SK-N-SH (cell line): ENCODE measurements at regions not wholly inside any gene's neighbourhood (a gene's known extent, or its start where the extent isn't known, plus 50 kb on each side); places are given as distances from the start of the nearest gene placed in this dataset.

ENCODE experiments used
- CTCF ChIA-PET: fragments of 300-600, 350-600 bp; formaldehyde crosslinking; extraction: SDS; loops from one replicate; lab custom pipeline; 2021; lab: Yijun Ruan, JAX
- POLR2A ChIA-PET: fragments of 350-600 bp; sonication (Branson Sonifier 250); formaldehyde crosslinking; extraction: SDS; loops from one replicate; lab custom pipeline; 2020; ENCODE audit warnings: antibody characterized with exemption, inconsistent platforms; lab: Yijun Ruan, JAX
- DNase-seq: peaks from one replicate; pipeline ENCODE4 v3.0.0; 2012
- H2AFZ ChIP-seq: fragments of 200-600 bp; sonication (generic); 2 replicates; pipeline ENCODE4 v1.8.1; 2016; ENCODE audit warnings: antibody characterized with exemption, mild to moderate bottlenecking, low read depth
- H3F3A ChIP-seq: fragments of 200-600 bp; sonication (generic); replicated peaks from 2 replicates; pipeline ENCODE3; 2016; ENCODE audit warnings: antibody characterized with exemption, mild to moderate bottlenecking; ENCODE audit not compliant: insufficient read depth
- H3K27ac ChIP-seq, 2 experiments: fragments of 200-500 bp in 1 of 2; fragments of 200-600 bp in 1 of 2; sonication (Bioruptor generic) in 1 of 2; sonication (generic), shearing (Covaris generic) in 1 of 2; 2 replicates each; pipeline versions ENCODE4 v1.5.1 to v1.6.1; 2014 to 2016; ENCODE audit warnings: low read depth in 2 of 2, inconsistent platforms in 1 of 2, low read length in 1 of 2, mild to moderate bottlenecking in 1 of 2, mixed read lengths in 1 of 2
- H3K27me3 ChIP-seq: fragments of 200-600 bp; sonication (generic), shearing (Covaris generic); 2 replicates; pipeline ENCODE4 v1.6.1; 2016; ENCODE audit warnings: mixed run types; ENCODE audit not compliant: insufficient read depth
- H3K36me3 ChIP-seq, 2 experiments: fragments of 200-500 bp in 1 of 2; fragments of 200-600 bp in 1 of 2; sonication (Bioruptor generic) in 1 of 2; sonication (generic) in 1 of 2; replicated peaks in 1 of 2; 2 replicates each; pipeline versions ENCODE3 to v1.5.1; 2014 to 2016; ENCODE audit warnings: low read length in 1 of 2, mild to moderate bottlenecking in 1 of 2; ENCODE audit not compliant: insufficient read depth in 2 of 2, control insufficient read depth in 1 of 2
- H3K4me1 ChIP-seq, 2 experiments: fragments of 200-500 bp in 1 of 2; fragments of 200-600 bp in 1 of 2; sonication (Bioruptor generic) in 1 of 2; sonication (generic), shearing (Covaris generic) in 1 of 2; 2 replicates each; pipeline versions ENCODE4 v1.5.1 to v1.6.1; 2014 to 2016; ENCODE audit warnings: low read depth in 1 of 2, low read length in 1 of 2, mixed run types in 1 of 2; ENCODE audit not compliant: insufficient read depth in 2 of 2, control insufficient read depth in 1 of 2
- H3K4me2 ChIP-seq: fragments of 200-600 bp; sonication (generic), shearing (Covaris generic); 2 replicates; pipeline ENCODE4 v1.6.1; 2017; ENCODE audit warnings: mixed run types
- H3K4me3 ChIP-seq, 2 experiments: fragments of 200-500 bp in 1 of 2; fragments of 200-600 bp in 1 of 2; sonication (Bioruptor generic) in 1 of 2; sonication (generic), shearing (Covaris generic) in 1 of 2; 2 replicates each; pipeline versions ENCODE4 v1.5.1 to v1.8.1; 2014 to 2016; ENCODE audit warnings: low read depth in 2 of 2, inconsistent platforms in 1 of 2, low read length in 1 of 2, mild to moderate bottlenecking in 1 of 2, mixed read lengths in 1 of 2, moderate library complexity in 1 of 2
- H3K79me2 ChIP-seq: fragments of 200-600 bp; sonication (generic); 2 replicates; pipeline ENCODE4 v1.8.1; 2017; ENCODE audit warnings: mild to moderate bottlenecking; ENCODE audit not compliant: insufficient read depth
- H3K9ac ChIP-seq: fragments of 200-600 bp; sonication (generic); 2 replicates; pipeline ENCODE4 v1.6.1; 2017; ENCODE audit warnings: mixed run types
- H3K9me2 ChIP-seq: fragments of 200-600 bp; sonication (generic); 2 replicates; pipeline ENCODE4 v1.6.1; 2017; ENCODE audit warnings: mixed run types
- H3K9me3 ChIP-seq: fragments of 200-600 bp; sonication (generic); 2 replicates; pipeline ENCODE4 v1.6.1; 2017; ENCODE audit warnings: mixed run types, mild to moderate bottlenecking, moderate library complexity
- H4K20me1 ChIP-seq: fragments of 200-600 bp; sonication (generic); 2 replicates; pipeline ENCODE4 v1.6.1; 2017; ENCODE audit warnings: mild to moderate bottlenecking, mixed run types; ENCODE audit not compliant: insufficient read depth
- EZH2phosphoT487 ChIP-seq: fragments of 200-600 bp; sonication (generic); IDR thresholded peaks from 2 replicates; pipeline ENCODE4 v1.6.1; 2017; ENCODE audit warnings: low read depth, mixed run types, mild to moderate bottlenecking, antibody characterized with exemption, moderate library complexity, borderline replicate concordance
- FOXJ3 ChIP-seq: sonication (generic); formaldehyde crosslinking; IDR thresholded peaks from 2 replicates; pipeline ENCODE4 v1.5.1; 2020; ENCODE audit warnings: mild to moderate bottlenecking, missing genetic modification reagents
- FOXM1 ChIP-seq: IDR thresholded peaks from 2 replicates; pipeline ENCODE4 v1.4.0; 2012; ENCODE audit warnings: low read depth, mild to moderate bottlenecking
- GABPA ChIP-seq: IDR thresholded peaks from 2 replicates; pipeline ENCODE4 v1.4.0; 2012; ENCODE audit warnings: low read depth, mild to moderate bottlenecking
- GATA2 ChIP-seq: sonication (generic); formaldehyde crosslinking; IDR thresholded peaks from 2 replicates; pipeline ENCODE4 v1.5.0; 2020; ENCODE audit warnings: mild to moderate bottlenecking, missing genetic modification reagents
- JUND ChIP-seq: IDR thresholded peaks from 2 replicates; pipeline ENCODE4 v1.4.0; 2012
- MXI1 ChIP-seq: IDR thresholded peaks from 2 replicates; pipeline ENCODE4 v1.6.1; 2012; ENCODE audit warnings: mild to moderate bottlenecking, low read depth, low read length, improper control_type of control experiment
- NFIC ChIP-seq: IDR thresholded peaks from 2 replicates; pipeline ENCODE4 v1.4.0; 2012; ENCODE audit warnings: borderline replicate concordance
- POLR2AphosphoS5 ChIP-seq: IDR thresholded peaks from 2 replicates; pipeline ENCODE4 v1.6.1; 2012; ENCODE audit warnings: low read depth, low read length
- TAF1 ChIP-seq: IDR thresholded peaks from 2 replicates; pipeline ENCODE4 v1.6.1; 2012; ENCODE audit warnings: low read depth, mild to moderate bottlenecking, low read length, moderate library complexity, borderline replicate concordance
- USF1 ChIP-seq: IDR thresholded peaks from 2 replicates; pipeline ENCODE4 v1.4.0; 2012; ENCODE audit warnings: low read depth, borderline replicate concordance
- ZBTB33 ChIP-seq: IDR thresholded peaks from 2 replicates; pipeline ENCODE4 v1.4.0; 2012; ENCODE audit warnings: low read depth, borderline replicate concordance
- WGBS: methylation state at CpG from one replicate; pipeline ENCODE4 v1.1.6; 2017; ENCODE audit warnings: low lambda C conversion rate; 5-methylcytosine and 5-hydroxymethylcytosine counted together
- TF ChIP-seq, protein P1 (sequence below): fragments of 200-600 bp; sonication (generic); IDR thresholded peaks from 2 replicates; pipeline ENCODE4 v1.6.1; 2017; ENCODE audit warnings: antibody characterized with exemption, mild to moderate bottlenecking, moderate library complexity
- TF ChIP-seq, protein P2 (sequence below): IDR thresholded peaks from 2 replicates; pipeline ENCODE4 v1.4.0; 2012; ENCODE audit warnings: low read depth

DNA sequence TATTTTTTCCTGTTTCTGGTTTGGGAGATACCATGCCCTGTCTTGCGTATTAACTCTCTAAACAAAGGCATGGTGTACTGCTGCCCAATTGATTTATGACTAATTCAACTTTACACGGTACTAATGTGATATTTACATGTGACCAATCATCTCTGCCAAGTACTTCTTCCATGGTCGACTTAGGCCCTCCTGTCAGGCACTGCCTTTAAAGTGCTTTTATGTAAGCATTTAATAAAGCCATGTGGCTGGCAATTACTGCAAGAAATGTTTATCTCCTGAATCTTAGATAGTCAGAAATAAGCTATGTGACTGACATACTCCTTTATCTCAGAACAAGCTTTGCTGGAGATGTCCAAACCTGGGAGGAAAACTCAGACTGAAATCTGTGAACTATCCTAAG lies 323.4 kb downstream of the BTBD3 start:
- no peak overlapping the region for H3K27ac ChIP-seq
- H3K36me3 ChIP-seq, result no peaks in the 10 kb centered on the region
- no peaks in the 10 kb centered on the region for H3K27me3 ChIP-seq
- ChIA-PET CTCF (no interaction called here), POLR2A (no interaction called here)
- no peaks in the 10 kb centered on the region for H3F3A ChIP-seq
- no peak overlapping the region for H3K9ac ChIP-seq
- H3K9me2 ChIP-seq, result no peaks in the 10 kb centered on the region
- no peak overlapping the region for H3K4me3 ChIP-seq
- H3K79me2 ChIP-seq, result no peaks in the 10 kb centered on the region
- peaks cover 0 to 2% of the 10 kb centered on the region in 2 experiments; a peak in 2 of 4 replicates for H3K4me1 ChIP-seq
- DNase-seq, result no peak
- no peak overlapping the region for H3K4me2 ChIP-seq
- 10% methylated on average over 3 of the region's 3 CpGs for WGBS
- TF ChIP-seq TAF1 (no peak), GATA2 (CRISPR knock-in tag) (0 out of 2 replicates have a peak, but pooled peaks have one; percentile 27)
- H3K9me3 ChIP-seq, result 0 out of 2 replicates have a peak, but pooled peaks cover 3% of the 10 kb centered on the region
- no peak overlapping the region for H2AFZ ChIP-seq
- H4K20me1 ChIP-seq, result no peaks in the 10 kb centered on the region

- no peaks in the 10 kb centered on the region for H3F3A ChIP-seq
- no peaks in the 10 kb centered on the region for H3K27me3 ChIP-seq
- CTCF ChIA-PET, result interaction anchor here (1.4 kb wide), 1 partner anchor 12 kb away, joined by 4 read pairs; no protein-coding TSS in a partner anchor
- no peak for DNase-seq
- no peaks in the 10 kb centered on the region for H3K9me3 ChIP-seq
- 44% methylated on average over 5 of the region's 5 CpGs for WGBS
- POLR2A ChIA-PET, result no interaction called here
- no peaks in the 10 kb centered on the region for H3K9me2 ChIP-seq
- no peak overlapping the region for H3K9ac ChIP-seq
- no peaks in the 10 kb centered on the region for H3K36me3 ChIP-seq
- peaks cover 0 to 2% of the 10 kb centered on the region in 2 experiments; a peak in 1 of 4 replicates for H3K4me1 ChIP-seq
- no peaks in the 10 kb centered on the region for H3K79me2 ChIP-seq
- no peaks in the 10 kb centered on the region for H4K20me1 ChIP-seq
- H3K4me2 ChIP-seq, result no peak overlapping the region
- no peak overlapping the region for H3K4me3 ChIP-seq
- TF ChIP-seq POLR2AphosphoS5 (no peak), EZH2phosphoT487 (no peak), JUND (no peak), GABPA (no peak), FOXJ3 (CRISPR knock-in tag) (no peak), FOXM1 (no peak), USF1 (no peak), ZBTB33 (no peak), NFIC (no peak), MXI1 (no peak)
- TF ChIP-seq, protein P1, sequence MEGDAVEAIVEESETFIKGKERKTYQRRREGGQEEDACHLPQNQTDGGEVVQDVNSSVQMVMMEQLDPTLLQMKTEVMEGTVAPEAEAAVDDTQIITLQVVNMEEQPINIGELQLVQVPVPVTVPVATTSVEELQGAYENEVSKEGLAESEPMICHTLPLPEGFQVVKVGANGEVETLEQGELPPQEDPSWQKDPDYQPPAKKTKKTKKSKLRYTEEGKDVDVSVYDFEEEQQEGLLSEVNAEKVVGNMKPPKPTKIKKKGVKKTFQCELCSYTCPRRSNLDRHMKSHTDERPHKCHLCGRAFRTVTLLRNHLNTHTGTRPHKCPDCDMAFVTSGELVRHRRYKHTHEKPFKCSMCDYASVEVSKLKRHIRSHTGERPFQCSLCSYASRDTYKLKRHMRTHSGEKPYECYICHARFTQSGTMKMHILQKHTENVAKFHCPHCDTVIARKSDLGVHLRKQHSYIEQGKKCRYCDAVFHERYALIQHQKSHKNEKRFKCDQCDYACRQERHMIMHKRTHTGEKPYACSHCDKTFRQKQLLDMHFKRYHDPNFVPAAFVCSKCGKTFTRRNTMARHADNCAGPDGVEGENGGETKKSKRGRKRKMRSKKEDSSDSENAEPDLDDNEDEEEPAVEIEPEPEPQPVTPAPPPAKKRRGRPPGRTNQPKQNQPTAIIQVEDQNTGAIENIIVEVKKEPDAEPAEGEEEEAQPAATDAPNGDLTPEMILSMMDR, result no peak
- TF ChIP-seq, protein P2, sequence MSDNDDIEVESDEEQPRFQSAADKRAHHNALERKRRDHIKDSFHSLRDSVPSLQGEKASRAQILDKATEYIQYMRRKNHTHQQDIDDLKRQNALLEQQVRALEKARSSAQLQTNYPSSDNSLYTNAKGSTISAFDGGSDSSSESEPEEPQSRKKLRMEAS, result no peak
- TF ChIP-seq, all 33 proteins: peak for 0
- Histone ChIP-seq H3K27ac (no peak overlapping the region), H2AFZ (no peak overlapping the region)
These were observed 325.6 kb downstream of the BTBD3 start for GRCh38 chr20:12243327-12243726.
